ENCODE measurements at regions not wholly inside any gene's neighbourhood (a gene's known extent, or its start where the extent isn't known, plus 50 kb on each side); places are given as distances from the start of the nearest gene placed in this dataset.

GRCh38 chr13:59348617-59349016, 815.1 kb downstream of the DIAPH3 start:
- TF ChIP-seq, protein P1, sequence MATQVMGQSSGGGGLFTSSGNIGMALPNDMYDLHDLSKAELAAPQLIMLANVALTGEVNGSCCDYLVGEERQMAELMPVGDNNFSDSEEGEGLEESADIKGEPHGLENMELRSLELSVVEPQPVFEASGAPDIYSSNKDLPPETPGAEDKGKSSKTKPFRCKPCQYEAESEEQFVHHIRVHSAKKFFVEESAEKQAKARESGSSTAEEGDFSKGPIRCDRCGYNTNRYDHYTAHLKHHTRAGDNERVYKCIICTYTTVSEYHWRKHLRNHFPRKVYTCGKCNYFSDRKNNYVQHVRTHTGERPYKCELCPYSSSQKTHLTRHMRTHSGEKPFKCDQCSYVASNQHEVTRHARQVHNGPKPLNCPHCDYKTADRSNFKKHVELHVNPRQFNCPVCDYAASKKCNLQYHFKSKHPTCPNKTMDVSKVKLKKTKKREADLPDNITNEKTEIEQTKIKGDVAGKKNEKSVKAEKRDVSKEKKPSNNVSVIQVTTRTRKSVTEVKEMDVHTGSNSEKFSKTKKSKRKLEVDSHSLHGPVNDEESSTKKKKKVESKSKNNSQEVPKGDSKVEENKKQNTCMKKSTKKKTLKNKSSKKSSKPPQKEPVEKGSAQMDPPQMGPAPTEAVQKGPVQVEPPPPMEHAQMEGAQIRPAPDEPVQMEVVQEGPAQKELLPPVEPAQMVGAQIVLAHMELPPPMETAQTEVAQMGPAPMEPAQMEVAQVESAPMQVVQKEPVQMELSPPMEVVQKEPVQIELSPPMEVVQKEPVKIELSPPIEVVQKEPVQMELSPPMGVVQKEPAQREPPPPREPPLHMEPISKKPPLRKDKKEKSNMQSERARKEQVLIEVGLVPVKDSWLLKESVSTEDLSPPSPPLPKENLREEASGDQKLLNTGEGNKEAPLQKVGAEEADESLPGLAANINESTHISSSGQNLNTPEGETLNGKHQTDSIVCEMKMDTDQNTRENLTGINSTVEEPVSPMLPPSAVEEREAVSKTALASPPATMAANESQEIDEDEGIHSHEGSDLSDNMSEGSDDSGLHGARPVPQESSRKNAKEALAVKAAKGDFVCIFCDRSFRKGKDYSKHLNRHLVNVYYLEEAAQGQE (IDR thresholded peaks at IDR 0.05; ENCODE audit: insufficient read depth in 1 of 2, low read depth in 2 of 2, low read length in 2 of 2): no peak
- no peak for TF ChIP-seq FOXP2 (optimal IDR thresholded peaks at IDR 0.05; ENCODE audit: borderline replicate concordance, extremely low read depth, extremely low read length, insufficient read depth)
- TF ChIP-seq TAF1 (IDR thresholded peaks at IDR 0.05; ENCODE audit: borderline replicate concordance, insufficient read depth, low read length): no peak
- TF ChIP-seq SIN3A (IDR thresholded peaks at IDR 0.05; ENCODE audit: borderline replicate concordance, insufficient read depth, low read length): no peak
- TF ChIP-seq POLR2AphosphoS5 (IDR thresholded peaks at IDR 0.05; ENCODE audit: low read depth, low read length): no peak

DNA sequence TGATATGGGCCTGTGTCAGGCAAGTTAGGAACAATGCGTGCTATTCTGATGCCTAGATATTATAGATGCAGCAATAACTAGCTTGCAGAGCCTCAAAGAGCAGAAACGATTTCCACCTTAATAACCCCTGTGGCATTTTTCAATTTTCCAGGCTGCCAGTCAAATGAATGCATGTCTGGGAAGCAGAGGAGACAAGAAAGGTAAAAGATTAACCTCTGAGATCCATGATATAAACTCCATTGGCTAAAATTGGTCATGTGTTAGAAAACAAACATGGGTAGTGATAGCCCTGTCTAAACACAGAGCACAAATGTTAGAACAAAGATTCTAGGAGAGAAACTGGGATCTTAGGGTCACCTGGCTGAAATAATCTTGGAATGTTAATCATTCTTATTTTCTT, 811.1 kb downstream of the DIAPH3 start:
- TF ChIP-seq POLR2AphosphoS5 (IDR thresholded peaks at IDR 0.05; ENCODE audit: low read depth, low read length): no peak
- TF ChIP-seq FOXP2 (optimal IDR thresholded peaks at IDR 0.05; ENCODE audit: borderline replicate concordance, extremely low read depth, extremely low read length, insufficient read depth): no peak
- TF ChIP-seq, protein P1 (IDR thresholded peaks at IDR 0.05; ENCODE audit: insufficient read depth in 1 of 2, low read depth in 2 of 2, low read length in 2 of 2): no peak
- no peak for TF ChIP-seq TAF1 (IDR thresholded peaks at IDR 0.05; ENCODE audit: borderline replicate concordance, insufficient read depth, low read length)
- TF ChIP-seq SIN3A (IDR thresholded peaks at IDR 0.05; ENCODE audit: borderline replicate concordance, insufficient read depth, low read length): no peak

DNA sequence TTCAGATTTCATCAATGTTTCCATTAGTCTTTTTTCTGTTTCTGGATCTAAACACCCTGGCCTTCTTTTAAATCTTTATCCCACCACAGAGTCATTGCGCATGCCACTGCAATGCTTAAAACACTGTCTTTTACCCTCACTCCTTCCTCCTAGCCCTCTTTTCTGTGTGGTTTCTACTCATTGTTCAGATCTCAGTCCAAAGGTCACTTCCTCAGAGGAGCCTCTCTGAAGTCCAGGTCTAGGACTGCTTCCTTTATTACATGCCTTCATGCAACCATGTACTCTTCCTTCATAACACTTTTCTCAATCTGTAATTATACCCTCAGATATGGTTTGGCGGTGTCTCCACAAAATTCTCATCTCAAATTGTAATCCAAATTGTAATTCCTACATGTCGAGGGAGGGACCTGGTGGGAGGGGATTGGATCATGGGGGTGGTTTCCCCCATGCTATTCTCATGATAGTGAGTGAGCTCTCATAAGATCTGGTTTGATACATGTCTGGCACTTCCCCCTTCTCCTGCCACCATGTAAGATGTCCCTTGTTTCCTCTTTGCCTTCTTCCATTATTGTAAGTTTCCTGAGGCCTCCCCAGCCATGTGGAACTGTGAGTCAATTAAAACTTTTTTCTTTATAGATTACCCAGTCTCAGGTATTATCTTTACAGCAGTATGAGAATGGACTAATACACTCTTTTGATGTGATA, 808.9 kb downstream of the DIAPH3 start:
- TF ChIP-seq FOXP2 (optimal IDR thresholded peaks at IDR 0.05; ENCODE audit: borderline replicate concordance, extremely low read depth, extremely low read length, insufficient read depth) (no peak), POLR2AphosphoS5 (IDR thresholded peaks at IDR 0.05; ENCODE audit: low read depth, low read length) (no peak), SIN3A (IDR thresholded peaks at IDR 0.05; ENCODE audit: borderline replicate concordance, insufficient read depth, low read length) (no peak), TAF1 (IDR thresholded peaks at IDR 0.05; ENCODE audit: borderline replicate concordance, insufficient read depth, low read length) (no peak)
- TF ChIP-seq, protein P1 (IDR thresholded peaks at IDR 0.05; ENCODE audit: insufficient read depth in 1 of 2, low read depth in 2 of 2, low read length in 2 of 2): no peak

GRCh38 chr13:59356607-59357006, 807.1 kb downstream of the DIAPH3 start:
- TF ChIP-seq SIN3A (IDR thresholded peaks at IDR 0.05; ENCODE audit: borderline replicate concordance, insufficient read depth, low read length) (peak; percentile 55; the same call in 1 of the 2 replicates), FOXP2 (optimal IDR thresholded peaks at IDR 0.05; ENCODE audit: borderline replicate concordance, extremely low read depth, extremely low read length, insufficient read depth) (peak; percentile 66), POLR2AphosphoS5 (IDR thresholded peaks at IDR 0.05; ENCODE audit: low read depth, low read length) (peak; percentile 26; the same call in 1 of the 2 replicates), TAF1 (IDR thresholded peaks at IDR 0.05; ENCODE audit: borderline replicate concordance, insufficient read depth, low read length) (no peak)
- TF ChIP-seq, protein P1 (IDR thresholded peaks at IDR 0.05; ENCODE audit: insufficient read depth in 1 of 2, low read depth in 2 of 2, low read length in 2 of 2): peak in 1 of 2 experiments; percentile 56; a peak in 1 of 4 replicates
